ENCODE measurements at regions not wholly inside any gene's neighbourhood (a gene's known extent, or its start where the extent isn't known, plus 50 kb on each side); places are given as distances from the start of the nearest gene placed in this dataset.

- TF ChIP-seq EZH2phosphoT487 (IDR thresholded peaks at IDR 0.05; ENCODE audit: borderline replicate concordance, low read length) = no peak
- TF ChIP-seq CTCF (IDR thresholded peaks at IDR 0.05; ENCODE audit: low read depth, low read length, poor library complexity, severe bottlenecking) = no peak
Observed at GRCh38 chr12:13404111-13404628, 207.6 kb downstream of the EMP1 start.
